CD4-positive, alpha-beta T cell (primary cell): ENCODE measurements at regions not wholly inside any gene's neighbourhood (a gene's known extent, or its start where the extent isn't known, plus 50 kb on each side); places are given as distances from the start of the nearest gene placed in this dataset.
A peak's percentile ranks its signal among the peaks of the same experiment; 100 is the strongest.

ENCODE experiments used
- ATAC-seq: fragments of 200-7000 bp; cut with Tn5 transposase; one replicate; pipeline ENCODE4 v1.10.0; 2022; ENCODE audit warnings: mild to moderate bottlenecking; ENCODE audit not compliant: poor library complexity
- CTCF ChIA-PET: fragments of 350-600 bp; sonication (Branson Sonifier 250); formaldehyde crosslinking; loops from one replicate; lab custom pipeline; 2021; ENCODE audit warnings: antibody characterized with exemption, inconsistent platforms; lab: Charles Lee
- POLR2A ChIA-PET: fragments of 350-600 bp; sonication (Branson Sonifier 250); formaldehyde crosslinking; loops from one replicate; lab custom pipeline; 2021; ENCODE audit warnings: antibody characterized with exemption, inconsistent platforms; lab: Charles Lee
- DNase-seq, 14 experiments: peaks; one replicate each; pipeline ENCODE4 v3.0.0-alpha.2; 2013 to 2020; ENCODE audit warnings: mixed read lengths in 2 of 14
- H3K27ac ChIP-seq, 2 donors: one replicate each; pipeline versions ENCODE4 v1.5.1 to v1.7.0; 2013; ENCODE audit warnings: low read length in 2 of 2, low read depth in 1 of 2, mild to moderate bottlenecking in 1 of 2
- H3K27me3 ChIP-seq, 2 experiments: 1 replicate in 1 of 2; 2 replicates in 1 of 2; pipeline versions ENCODE4 v1.6.1 to v1.7.0; 2013; ENCODE audit warnings: low read length in 2 of 2, control low read depth in 1 of 2, mild to moderate bottlenecking in 1 of 2, moderate library complexity in 1 of 2; ENCODE audit not compliant: insufficient read depth in 2 of 2, control insufficient read depth in 1 of 2
- H3K36me3 ChIP-seq: one replicate; pipeline ENCODE4 v1.6.1; 2013; ENCODE audit warnings: low read length, control low read depth; ENCODE audit not compliant: insufficient read depth
- H3K4me1 ChIP-seq: one replicate; pipeline ENCODE4 v1.6.1; 2013; ENCODE audit warnings: low read length, control low read depth; ENCODE audit not compliant: insufficient read depth
- H3K4me3 ChIP-seq: one replicate; pipeline ENCODE4 v1.5.1; 2013; ENCODE audit warnings: mild to moderate bottlenecking, low read length, moderate library complexity
- H3K9me3 ChIP-seq, 2 experiments: 1 replicate in 1 of 2; 2 replicates in 1 of 2; pipeline versions ENCODE4 v1.6.1 to v1.7.0; 2013; ENCODE audit warnings: low read length in 2 of 2, mild to moderate bottlenecking in 2 of 2, control low read depth in 1 of 2, moderate library complexity in 1 of 2; ENCODE audit not compliant: control insufficient read depth in 1 of 2, insufficient read depth in 1 of 2
- H3K27ac Mint-ChIP-seq: one replicate; pipeline ENCODE4 v1.8.0; 2020; ENCODE audit warnings: mixed read lengths
- H3K27me3 Mint-ChIP-seq: one replicate; pipeline ENCODE4 v1.8.0; 2021; ENCODE audit warnings: mixed read lengths
- H3K36me3 Mint-ChIP-seq: one replicate; pipeline ENCODE4 v1.8.0; 2021; ENCODE audit warnings: low read depth, mixed read lengths
- H3K4me1 Mint-ChIP-seq: one replicate; pipeline ENCODE4 v1.8.0; 2021; ENCODE audit warnings: low read depth, mixed read lengths
- H3K4me3 Mint-ChIP-seq: one replicate; pipeline ENCODE4 v1.8.0; 2020; ENCODE audit warnings: mild to moderate bottlenecking, mixed read lengths
- H3K9me3 Mint-ChIP-seq: one replicate; pipeline ENCODE4 v1.8.0; 2020; ENCODE audit warnings: mixed read lengths
- intact Hi-C, 2 experiments: fragments of 100-400 bp; cut with DNase I in 1 of 2; cut with micrococcal nuclease in 1 of 2; formaldehyde crosslinking; loops; one replicate each; pipeline versions ENCODE4 v1.15.1 to v1.9.0; 2023 to 2025; cut with DNase I, micrococcal nuclease
- TF ChIP-seq, protein P1 (sequence below): fragments of 200-600 bp; IDR thresholded peaks from one replicate; pipeline ENCODE4 v1.8.0; 2022; ENCODE audit warnings: antibody characterized with exemption, mild to moderate bottlenecking

DNA sequence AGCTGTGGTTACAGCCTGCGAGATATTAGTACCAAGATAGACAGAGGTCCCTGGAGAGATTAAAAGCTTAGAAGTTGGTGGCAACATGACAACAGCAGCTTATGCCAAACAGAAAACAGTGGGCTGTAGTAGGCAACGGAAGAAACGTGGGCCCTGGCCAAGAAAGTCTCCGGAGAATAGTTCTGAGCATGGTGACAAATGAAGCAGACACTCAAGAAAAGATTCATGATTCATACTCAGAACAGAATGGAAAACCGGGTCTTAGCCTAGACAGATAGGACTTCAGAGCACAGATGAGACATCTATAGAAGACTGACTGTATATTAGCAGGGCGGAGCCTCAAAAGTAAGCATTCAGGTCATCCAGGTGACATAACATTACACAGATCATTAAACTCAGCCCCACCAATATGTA lies 727.4 kb downstream of the ETS1 start:
- H3K9me3 Mint-ChIP-seq, result no peaks in the 10 kb centered on the region
- H3K4me3 Mint-ChIP-seq, result no peak overlapping the region
- ATAC-seq (no peak), DNase-seq (no peak)
- intact Hi-C loops, result no loop called here
- Histone ChIP-seq H3K4me1 (no peaks in the 10 kb centered on the region), H3K27me3 (no peaks in the 10 kb centered on the region), H3K27ac (no peak overlapping the region), H3K36me3 (no peaks in the 10 kb centered on the region), H3K4me3 (no peak overlapping the region), H3K9me3 (no peaks in the 10 kb centered on the region)
- ChIA-PET CTCF (no interaction called here), POLR2A (no interaction called here)
- TF ChIP-seq, protein P1, sequence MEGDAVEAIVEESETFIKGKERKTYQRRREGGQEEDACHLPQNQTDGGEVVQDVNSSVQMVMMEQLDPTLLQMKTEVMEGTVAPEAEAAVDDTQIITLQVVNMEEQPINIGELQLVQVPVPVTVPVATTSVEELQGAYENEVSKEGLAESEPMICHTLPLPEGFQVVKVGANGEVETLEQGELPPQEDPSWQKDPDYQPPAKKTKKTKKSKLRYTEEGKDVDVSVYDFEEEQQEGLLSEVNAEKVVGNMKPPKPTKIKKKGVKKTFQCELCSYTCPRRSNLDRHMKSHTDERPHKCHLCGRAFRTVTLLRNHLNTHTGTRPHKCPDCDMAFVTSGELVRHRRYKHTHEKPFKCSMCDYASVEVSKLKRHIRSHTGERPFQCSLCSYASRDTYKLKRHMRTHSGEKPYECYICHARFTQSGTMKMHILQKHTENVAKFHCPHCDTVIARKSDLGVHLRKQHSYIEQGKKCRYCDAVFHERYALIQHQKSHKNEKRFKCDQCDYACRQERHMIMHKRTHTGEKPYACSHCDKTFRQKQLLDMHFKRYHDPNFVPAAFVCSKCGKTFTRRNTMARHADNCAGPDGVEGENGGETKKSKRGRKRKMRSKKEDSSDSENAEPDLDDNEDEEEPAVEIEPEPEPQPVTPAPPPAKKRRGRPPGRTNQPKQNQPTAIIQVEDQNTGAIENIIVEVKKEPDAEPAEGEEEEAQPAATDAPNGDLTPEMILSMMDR, result no peak
- no peaks in the 10 kb centered on the region for H3K36me3 Mint-ChIP-seq
- peaks cover 33% of the 10 kb centered on the region for H3K27me3 Mint-ChIP-seq
- H3K4me1 Mint-ChIP-seq, result no peaks in the 10 kb centered on the region
- H3K27ac Mint-ChIP-seq, result no peak overlapping the region

DNA sequence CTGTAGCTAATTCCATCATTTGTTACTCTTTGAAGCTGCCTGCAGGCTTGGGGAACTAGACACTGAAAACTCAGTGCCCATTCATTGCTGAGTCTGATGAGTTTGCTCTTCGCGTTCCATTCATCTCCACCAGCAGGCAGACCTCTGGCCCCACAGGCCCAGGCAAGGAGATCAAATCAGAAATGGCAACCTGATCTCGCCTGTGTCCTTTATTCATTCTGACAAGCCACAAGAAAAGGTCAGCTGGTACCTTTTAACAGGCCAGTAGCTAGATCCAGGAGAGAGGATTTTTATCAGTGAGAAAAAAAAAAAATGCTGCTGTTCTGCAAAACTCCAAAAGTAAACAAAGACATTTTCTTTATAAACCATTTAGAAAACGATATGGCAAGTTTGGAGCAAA lies 742.5 kb downstream of the ETS1 start:
- H3K36me3 Mint-ChIP-seq, result no peaks in the 10 kb centered on the region
- ATAC-seq, result no peak
- H3K9me3 Mint-ChIP-seq, result no peaks in the 10 kb centered on the region
- no peak overlapping the region for H3K27ac ChIP-seq
- DNase-seq, result no peak
- no peak overlapping the region for H3K4me3 ChIP-seq
- H3K27me3 Mint-ChIP-seq, result peaks cover 12% of the 10 kb centered on the region
- H3K4me1 Mint-ChIP-seq, result no peaks in the 10 kb centered on the region
- TF ChIP-seq, protein P1, result no peak
- no peaks in the 10 kb centered on the region for H3K27me3 ChIP-seq
- POLR2A ChIA-PET, result no interaction called here
- H3K4me3 Mint-ChIP-seq, result no peak overlapping the region
- CTCF ChIA-PET, result no interaction called here
- no peak overlapping the region for H3K27ac Mint-ChIP-seq
- intact Hi-C loops, result loop anchor here in 1 of 2 experiments (10.0 kb wide), 2 partner anchors 990 to 1110 kb away; no protein-coding TSS in a partner anchor
- H3K36me3 ChIP-seq, result no peaks in the 10 kb centered on the region
- no peaks in the 10 kb centered on the region for H3K4me1 ChIP-seq
- no peaks in the 10 kb centered on the region for H3K9me3 ChIP-seq

DNA sequence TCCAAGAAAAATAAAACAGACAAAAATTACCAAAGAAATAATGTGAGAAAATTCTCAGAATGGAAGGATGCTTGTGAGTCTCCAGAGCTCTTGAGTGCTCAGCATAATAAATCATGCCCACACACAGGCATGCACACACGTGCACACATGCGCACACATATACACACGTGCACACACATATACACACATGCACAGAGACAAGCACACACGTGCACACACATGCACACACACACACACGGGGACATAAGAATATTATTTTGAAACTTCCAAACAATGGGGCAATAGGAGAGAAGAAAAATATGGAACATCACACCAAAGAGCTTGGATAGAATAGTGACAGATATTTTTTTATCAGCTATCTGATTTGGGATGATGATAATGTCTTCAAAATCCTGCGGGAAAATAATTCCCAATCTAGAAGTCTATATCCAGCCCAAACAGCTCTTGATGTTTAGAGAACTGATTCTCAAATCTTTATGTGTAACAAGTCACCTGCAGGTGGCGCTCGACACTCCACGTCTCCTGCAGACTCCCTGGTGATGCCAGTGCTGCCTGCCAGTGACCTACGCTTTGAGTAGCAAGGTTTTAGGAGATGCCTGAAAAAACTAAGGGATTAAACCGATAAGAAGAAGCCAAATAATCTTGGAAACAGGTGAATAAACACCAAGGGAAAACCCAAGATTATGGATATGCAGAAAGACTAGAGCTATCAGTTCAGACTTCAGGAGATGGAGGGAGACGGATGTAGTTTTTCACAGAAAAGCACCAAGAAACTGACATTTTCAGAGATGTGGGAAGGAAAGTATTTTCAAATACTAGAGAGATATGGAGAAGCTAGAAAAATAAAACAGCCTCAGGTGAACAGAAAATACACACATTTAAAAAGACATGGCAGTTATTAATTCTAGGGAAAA lies 743.6 kb downstream of the ETS1 start:
- Mint-ChIP-seq H3K27ac (no peak overlapping the region), H3K4me3 (no peak overlapping the region), H3K27me3 (peaks cover 12% of the 10 kb centered on the region), H3K9me3 (no peaks in the 10 kb centered on the region), H3K36me3 (no peaks in the 10 kb centered on the region), H3K4me1 (no peaks in the 10 kb centered on the region)
- peak; percentile 22 to 60 (median 36) for DNase-seq
- CTCF ChIA-PET, result interaction anchor here (0.9 to 1.3 kb wide), 2 partner anchors 11 to 13 kb away, joined by 4 read pairs; no protein-coding TSS in a partner anchor
- POLR2A ChIA-PET, result no interaction called here
- H3K4me3 ChIP-seq, result no peak overlapping the region
- TF ChIP-seq, protein P1, result peak; percentile 56
- intact Hi-C loops, result loop anchor here in 1 of 2 experiments (10.0 kb wide), 2 partner anchors 991 to 1111 kb away; no protein-coding TSS in a partner anchor
- H3K9me3 ChIP-seq, result no peaks in the 10 kb centered on the region
- ATAC-seq, result no peak
- no peaks in the 10 kb centered on the region for H3K27me3 ChIP-seq
- no peaks in the 10 kb centered on the region for H3K4me1 ChIP-seq
- no peaks in the 10 kb centered on the region for H3K36me3 ChIP-seq
- no peak overlapping the region for H3K27ac ChIP-seq
